ENCODE measurements at regions not wholly inside any gene's neighbourhood (a gene's known extent, or its start where the extent isn't known, plus 50 kb on each side); places are given as distances from the start of the nearest gene placed in this dataset.

DNA sequence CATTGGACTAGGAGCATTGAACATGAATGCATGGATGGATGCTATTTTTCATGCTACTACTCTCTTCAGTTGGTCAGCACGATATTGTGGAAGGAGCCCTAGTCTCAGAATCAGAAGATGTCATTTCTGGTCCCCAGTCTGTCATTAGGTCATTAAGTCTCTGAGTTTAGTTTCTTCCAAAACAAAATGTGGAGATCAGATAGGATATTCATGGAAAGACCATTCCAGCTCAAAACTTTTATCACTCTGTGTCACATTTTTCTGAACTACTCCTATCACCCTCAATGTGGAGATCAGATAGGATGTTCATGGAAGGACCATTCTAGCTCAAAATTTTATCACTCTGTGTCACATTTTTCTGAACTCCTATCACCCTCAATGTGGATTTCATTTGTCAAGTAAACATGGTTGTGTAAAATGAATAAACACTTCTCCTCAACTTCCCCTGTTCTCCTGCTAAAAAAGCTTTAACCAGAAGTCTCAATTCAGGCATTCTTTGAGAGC, 296.8 kb downstream of the MRPS30 start:
- TF ChIP-seq POLR2AphosphoS5 (IDR thresholded peaks at IDR 0.05; ENCODE audit: low read depth) (no peak), SPI1 (IDR thresholded peaks at IDR 0.05; ENCODE audit: borderline replicate concordance, low read depth) (no peak), GABPA (IDR thresholded peaks at IDR 0.05; ENCODE audit: low read depth) (no peak)
- TF ChIP-seq, protein P1, sequence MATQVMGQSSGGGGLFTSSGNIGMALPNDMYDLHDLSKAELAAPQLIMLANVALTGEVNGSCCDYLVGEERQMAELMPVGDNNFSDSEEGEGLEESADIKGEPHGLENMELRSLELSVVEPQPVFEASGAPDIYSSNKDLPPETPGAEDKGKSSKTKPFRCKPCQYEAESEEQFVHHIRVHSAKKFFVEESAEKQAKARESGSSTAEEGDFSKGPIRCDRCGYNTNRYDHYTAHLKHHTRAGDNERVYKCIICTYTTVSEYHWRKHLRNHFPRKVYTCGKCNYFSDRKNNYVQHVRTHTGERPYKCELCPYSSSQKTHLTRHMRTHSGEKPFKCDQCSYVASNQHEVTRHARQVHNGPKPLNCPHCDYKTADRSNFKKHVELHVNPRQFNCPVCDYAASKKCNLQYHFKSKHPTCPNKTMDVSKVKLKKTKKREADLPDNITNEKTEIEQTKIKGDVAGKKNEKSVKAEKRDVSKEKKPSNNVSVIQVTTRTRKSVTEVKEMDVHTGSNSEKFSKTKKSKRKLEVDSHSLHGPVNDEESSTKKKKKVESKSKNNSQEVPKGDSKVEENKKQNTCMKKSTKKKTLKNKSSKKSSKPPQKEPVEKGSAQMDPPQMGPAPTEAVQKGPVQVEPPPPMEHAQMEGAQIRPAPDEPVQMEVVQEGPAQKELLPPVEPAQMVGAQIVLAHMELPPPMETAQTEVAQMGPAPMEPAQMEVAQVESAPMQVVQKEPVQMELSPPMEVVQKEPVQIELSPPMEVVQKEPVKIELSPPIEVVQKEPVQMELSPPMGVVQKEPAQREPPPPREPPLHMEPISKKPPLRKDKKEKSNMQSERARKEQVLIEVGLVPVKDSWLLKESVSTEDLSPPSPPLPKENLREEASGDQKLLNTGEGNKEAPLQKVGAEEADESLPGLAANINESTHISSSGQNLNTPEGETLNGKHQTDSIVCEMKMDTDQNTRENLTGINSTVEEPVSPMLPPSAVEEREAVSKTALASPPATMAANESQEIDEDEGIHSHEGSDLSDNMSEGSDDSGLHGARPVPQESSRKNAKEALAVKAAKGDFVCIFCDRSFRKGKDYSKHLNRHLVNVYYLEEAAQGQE (IDR thresholded peaks at IDR 0.05; ENCODE audit: insufficient replicate concordance, low read depth): no peak
- TF ChIP-seq, protein P2, sequence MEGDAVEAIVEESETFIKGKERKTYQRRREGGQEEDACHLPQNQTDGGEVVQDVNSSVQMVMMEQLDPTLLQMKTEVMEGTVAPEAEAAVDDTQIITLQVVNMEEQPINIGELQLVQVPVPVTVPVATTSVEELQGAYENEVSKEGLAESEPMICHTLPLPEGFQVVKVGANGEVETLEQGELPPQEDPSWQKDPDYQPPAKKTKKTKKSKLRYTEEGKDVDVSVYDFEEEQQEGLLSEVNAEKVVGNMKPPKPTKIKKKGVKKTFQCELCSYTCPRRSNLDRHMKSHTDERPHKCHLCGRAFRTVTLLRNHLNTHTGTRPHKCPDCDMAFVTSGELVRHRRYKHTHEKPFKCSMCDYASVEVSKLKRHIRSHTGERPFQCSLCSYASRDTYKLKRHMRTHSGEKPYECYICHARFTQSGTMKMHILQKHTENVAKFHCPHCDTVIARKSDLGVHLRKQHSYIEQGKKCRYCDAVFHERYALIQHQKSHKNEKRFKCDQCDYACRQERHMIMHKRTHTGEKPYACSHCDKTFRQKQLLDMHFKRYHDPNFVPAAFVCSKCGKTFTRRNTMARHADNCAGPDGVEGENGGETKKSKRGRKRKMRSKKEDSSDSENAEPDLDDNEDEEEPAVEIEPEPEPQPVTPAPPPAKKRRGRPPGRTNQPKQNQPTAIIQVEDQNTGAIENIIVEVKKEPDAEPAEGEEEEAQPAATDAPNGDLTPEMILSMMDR (IDR thresholded peaks at IDR 0.05; ENCODE audit: insufficient read depth, low read length): no peak
- no peak overlapping the region for H3K27ac ChIP-seq (replicated peaks)
- no peaks in the 10 kb centered on the region for H3K27me3 ChIP-seq (ENCODE audit: insufficient read depth, poor library complexity, severe bottlenecking)
- no peak for DNase-seq (ENCODE audit: low read depth in 1 of 2, low spot score in 1 of 2)
- no peak overlapping the region for H3K4me3 ChIP-seq (replicated peaks; ENCODE audit: insufficient read depth, low read length)

GRCh38 chr5:45109062-45109461, 300.3 kb downstream of the MRPS30 start:
- TF ChIP-seq GABPA (IDR thresholded peaks at IDR 0.05; ENCODE audit: low read depth) (no peak), POLR2AphosphoS5 (IDR thresholded peaks at IDR 0.05; ENCODE audit: low read depth) (no peak), SPI1 (IDR thresholded peaks at IDR 0.05; ENCODE audit: borderline replicate concordance, low read depth) (no peak)
- TF ChIP-seq, protein P1 (IDR thresholded peaks at IDR 0.05; ENCODE audit: insufficient replicate concordance, low read depth): no peak
- TF ChIP-seq, protein P2 (IDR thresholded peaks at IDR 0.05; ENCODE audit: insufficient read depth, low read length): no peak
- no peak for DNase-seq (ENCODE audit: low read depth in 1 of 2, low spot score in 1 of 2)
- no peaks in the 10 kb centered on the region for H3K27me3 ChIP-seq (ENCODE audit: insufficient read depth, poor library complexity, severe bottlenecking)
- no peak overlapping the region for H3K27ac ChIP-seq (replicated peaks)
- H3K4me3 ChIP-seq (replicated peaks; ENCODE audit: insufficient read depth, low read length): no peak overlapping the region

- no peak for DNase-seq (ENCODE audit: low read depth in 1 of 2, low spot score in 1 of 2)
- Histone ChIP-seq H3K4me3 (replicated peaks; ENCODE audit: insufficient read depth, low read length) (no peak overlapping the region), H3K27me3 (ENCODE audit: insufficient read depth, poor library complexity, severe bottlenecking) (no peaks in the 10 kb centered on the region), H3K27ac (replicated peaks) (no peak overlapping the region)
- no peak for TF ChIP-seq SPI1 (IDR thresholded peaks at IDR 0.05; ENCODE audit: borderline replicate concordance, low read depth)
- TF ChIP-seq, protein P2 (IDR thresholded peaks at IDR 0.05; ENCODE audit: insufficient read depth, low read length): no peak
- TF ChIP-seq, protein P1 (IDR thresholded peaks at IDR 0.05; ENCODE audit: insufficient replicate concordance, low read depth): no peak
Observed at GRCh38 chr5:45109636-45110035, 300.9 kb downstream of the MRPS30 start.

Data from HL-60 (cell line).